Natural killer cell (primary cell): ENCODE measurements at regions not wholly inside any gene's neighbourhood (a gene's known extent, or its start where the extent isn't known, plus 50 kb on each side); places are given as distances from the start of the nearest gene placed in this dataset.

Experiments
- ATAC-seq, 3 donors: fragments of 150-1000 bp in 2 of 3; fragments of 200-7000 bp in 1 of 3; cut with Tn5 transposase; 1 replicate in 1 of 3; 2 replicates in 2 of 3; pipeline ENCODE4 v1.10.0; 2021; ENCODE audit warnings: mild to moderate bottlenecking in 2 of 3, moderate library complexity in 2 of 3
- DNase-seq, 2 donors: peaks; one replicate each; pipeline versions ENCODE4 v3.0.0 to v3.0.0-alpha.2; 2013 to 2021; ENCODE audit warnings: mixed read lengths in 1 of 2
- H3K27ac ChIP-seq: one replicate; pipeline ENCODE4 v1.5.1; 2013; ENCODE audit warnings: mild to moderate bottlenecking, low read length
- H3K27me3 ChIP-seq: one replicate; pipeline ENCODE4 v1.6.1; 2013; ENCODE audit warnings: low read length; ENCODE audit not compliant: control insufficient read depth, insufficient read depth
- H3K36me3 ChIP-seq: one replicate; pipeline ENCODE4 v1.6.1; 2013; ENCODE audit warnings: low read length; ENCODE audit not compliant: control insufficient read depth, insufficient read depth
- H3K4me1 ChIP-seq: one replicate; pipeline ENCODE4 v1.6.1; 2013; ENCODE audit warnings: low read length; ENCODE audit not compliant: control insufficient read depth, insufficient read depth
- H3K4me3 ChIP-seq: one replicate; pipeline ENCODE4 v1.5.1; 2013; ENCODE audit warnings: low read length
- H3K9me3 ChIP-seq: one replicate; pipeline ENCODE4 v1.6.1; 2013; ENCODE audit warnings: low read length; ENCODE audit not compliant: control insufficient read depth, insufficient read depth
- H3K27ac Mint-ChIP-seq, 2 donors: one replicate each; pipeline ENCODE4 v1.8.0; 2022; ENCODE audit warnings: mild to moderate bottlenecking in 2 of 2, mixed read lengths in 2 of 2, moderate library complexity in 1 of 2
- H3K27me3 Mint-ChIP-seq, 2 donors: one replicate each; pipeline ENCODE4 v1.8.0; 2022; ENCODE audit warnings: low read depth in 2 of 2, mixed read lengths in 2 of 2
- H3K36me3 Mint-ChIP-seq: one replicate; pipeline ENCODE4 v1.8.0; 2022; ENCODE audit warnings: mixed read lengths
- H3K4me1 Mint-ChIP-seq, 2 donors: one replicate each; pipeline ENCODE4 v1.8.0; 2022; ENCODE audit warnings: mixed read lengths in 2 of 2
- H3K4me3 Mint-ChIP-seq: one replicate; pipeline ENCODE4 v1.8.0; 2022; ENCODE audit warnings: mild to moderate bottlenecking, moderate library complexity, mixed read lengths
- H3K9me3 Mint-ChIP-seq, 2 donors: one replicate each; pipeline ENCODE4 v1.8.0; 2022; ENCODE audit warnings: mixed read lengths in 2 of 2
- CTCF ChIP-seq: fragments of 200-600 bp; IDR thresholded peaks from one replicate; pipeline ENCODE4 v1.8.0; 2022; ENCODE audit warnings: antibody characterized with exemption
- WGBS: methylation state at CpG from one replicate; pipeline ENCODE4 v1.1.7; 2013; ENCODE audit warnings: missing lambda C conversion rate; ENCODE audit not compliant: insufficient coverage; 5-methylcytosine and 5-hydroxymethylcytosine counted together
- intact Hi-C: fragments of 100-400 bp; cut with micrococcal nuclease; formaldehyde crosslinking; loops from one replicate; pipeline ENCODE4 v1.14.2; 2022

GRCh38 chr12:38123566-38124246, 192.9 kb upstream of the ALG10B start:
- Histone ChIP-seq H3K4me1 (no peaks in the 10 kb centered on the region), H3K9me3 (peaks cover 8% of the 10 kb centered on the region), H3K27me3 (no peaks in the 10 kb centered on the region), H3K36me3 (no peaks in the 10 kb centered on the region), H3K27ac (no peak overlapping the region), H3K4me3 (no peak overlapping the region)
- no peaks in the 10 kb centered on the region for H3K4me1 Mint-ChIP-seq
- no peak for ATAC-seq
- H3K4me3 Mint-ChIP-seq, result no peak overlapping the region
- H3K9me3 Mint-ChIP-seq, result peaks cover 9 to 16% of the 10 kb centered on the region in 2 donors
- no peak for DNase-seq
- TF ChIP-seq CTCF, result no peak
- intact Hi-C loops, result no loop called here
- no peak overlapping the region for H3K27ac Mint-ChIP-seq
- 78% methylated on average over 8 of the region's 8 CpGs for WGBS
- peaks cover 7% of the 10 kb centered on the region for H3K36me3 Mint-ChIP-seq
- no peaks in the 10 kb centered on the region for H3K27me3 Mint-ChIP-seq

GRCh38 chr12:38124247-38125012, 192.1 kb upstream of the ALG10B start:
- Histone ChIP-seq H3K36me3 (no peaks in the 10 kb centered on the region), H3K4me1 (no peaks in the 10 kb centered on the region), H3K4me3 (no peak overlapping the region), H3K9me3 (peaks cover 8% of the 10 kb centered on the region), H3K27me3 (no peaks in the 10 kb centered on the region), H3K27ac (no peak overlapping the region)
- Mint-ChIP-seq H3K4me1 (no peaks in the 10 kb centered on the region), H3K36me3 (peaks cover 7% of the 10 kb centered on the region), H3K9me3 (peaks cover 7 to 15% of the 10 kb centered on the region in 2 donors), H3K27ac (no peak overlapping the region), H3K27me3 (no peaks in the 10 kb centered on the region), H3K4me3 (no peak overlapping the region)
- no peak for ATAC-seq
- no peak for TF ChIP-seq CTCF
- WGBS, result 46% methylated on average over 1 of the region's 3 CpGs
- intact Hi-C loops, result no loop called here
- no peak for DNase-seq

GRCh38 chr12:38132139-38132538, 184.4 kb upstream of the ALG10B start:
- TF ChIP-seq CTCF, result no peak
- no peaks in the 10 kb centered on the region for H3K9me3 ChIP-seq
- H3K4me1 ChIP-seq, result no peaks in the 10 kb centered on the region
- intact Hi-C loops, result loop anchor here (10.0 kb wide), 1 partner anchor 973 kb away; no protein-coding TSS in a partner anchor
- ATAC-seq (no peak), DNase-seq (no peak)
- 67% methylated on average over 2 of the region's 2 CpGs for WGBS
- no peaks in the 10 kb centered on the region for H3K36me3 ChIP-seq
- H3K4me3 Mint-ChIP-seq, result no peak overlapping the region
- peaks cover 0 to 5% of the 10 kb centered on the region in 2 donors for H3K27me3 Mint-ChIP-seq
- peaks cover 0 to 2% of the 10 kb centered on the region in 2 donors for H3K9me3 Mint-ChIP-seq
- H3K27me3 ChIP-seq, result no peaks in the 10 kb centered on the region
- H3K27ac Mint-ChIP-seq, result no peak overlapping the region
- H3K27ac ChIP-seq, result no peak overlapping the region
- H3K36me3 Mint-ChIP-seq, result no peaks in the 10 kb centered on the region
- H3K4me3 ChIP-seq, result no peak overlapping the region
- H3K4me1 Mint-ChIP-seq, result no peaks in the 10 kb centered on the region
